ENCODE measurements at regions not wholly inside any gene's neighbourhood (a gene's known extent, or its start where the extent isn't known, plus 50 kb on each side); places are given as distances from the start of the nearest gene placed in this dataset.

- Histone ChIP-seq H3K4me1 (ENCODE audit: insufficient read depth) (no peaks in the 10 kb centered on the region), H3K79me2 (no peaks in the 10 kb centered on the region), H3K4me2 (no peak overlapping the region), H3K27me3 (no peaks in the 10 kb centered on the region), H3K27ac (no peak overlapping the region), H4K20me1 (ENCODE audit: insufficient read depth, poor library complexity, severe bottlenecking) (no peaks in the 10 kb centered on the region), H2AFZ (no peak overlapping the region), H3K9me2 (replicated peaks; ENCODE audit: insufficient read depth) (no peaks in the 10 kb centered on the region), H3K36me3 (replicated peaks; ENCODE audit: insufficient read depth, low read depth) (no peaks in the 10 kb centered on the region), H3K9me3 (ENCODE audit: low read depth) (no peaks in the 10 kb centered on the region), H3K4me3 (no peak overlapping the region)
- DNase-seq (ENCODE audit: low spot score): no peak
- 80% methylated on average over 2 of the region's 2 CpGs for WGBS (ENCODE audit: low lambda C conversion rate, missing lambda C conversion rate)
- TF ChIP-seq EZH2phosphoT487 (IDR thresholded peaks at IDR 0.05; ENCODE audit: low read depth, severe bottlenecking, unreplicated experiment): no peak
- TF ChIP-seq EZH2 (IDR thresholded peaks at IDR 0.05; ENCODE audit: borderline replicate concordance): no peak
- TF ChIP-seq, protein P1, sequence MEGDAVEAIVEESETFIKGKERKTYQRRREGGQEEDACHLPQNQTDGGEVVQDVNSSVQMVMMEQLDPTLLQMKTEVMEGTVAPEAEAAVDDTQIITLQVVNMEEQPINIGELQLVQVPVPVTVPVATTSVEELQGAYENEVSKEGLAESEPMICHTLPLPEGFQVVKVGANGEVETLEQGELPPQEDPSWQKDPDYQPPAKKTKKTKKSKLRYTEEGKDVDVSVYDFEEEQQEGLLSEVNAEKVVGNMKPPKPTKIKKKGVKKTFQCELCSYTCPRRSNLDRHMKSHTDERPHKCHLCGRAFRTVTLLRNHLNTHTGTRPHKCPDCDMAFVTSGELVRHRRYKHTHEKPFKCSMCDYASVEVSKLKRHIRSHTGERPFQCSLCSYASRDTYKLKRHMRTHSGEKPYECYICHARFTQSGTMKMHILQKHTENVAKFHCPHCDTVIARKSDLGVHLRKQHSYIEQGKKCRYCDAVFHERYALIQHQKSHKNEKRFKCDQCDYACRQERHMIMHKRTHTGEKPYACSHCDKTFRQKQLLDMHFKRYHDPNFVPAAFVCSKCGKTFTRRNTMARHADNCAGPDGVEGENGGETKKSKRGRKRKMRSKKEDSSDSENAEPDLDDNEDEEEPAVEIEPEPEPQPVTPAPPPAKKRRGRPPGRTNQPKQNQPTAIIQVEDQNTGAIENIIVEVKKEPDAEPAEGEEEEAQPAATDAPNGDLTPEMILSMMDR (IDR thresholded peaks at IDR 0.05; ENCODE audit: poor library complexity): no peak
Measured at GRCh38 chr18:30929718-30930117, 112.8 kb downstream of the DSC3 start.

DNA sequence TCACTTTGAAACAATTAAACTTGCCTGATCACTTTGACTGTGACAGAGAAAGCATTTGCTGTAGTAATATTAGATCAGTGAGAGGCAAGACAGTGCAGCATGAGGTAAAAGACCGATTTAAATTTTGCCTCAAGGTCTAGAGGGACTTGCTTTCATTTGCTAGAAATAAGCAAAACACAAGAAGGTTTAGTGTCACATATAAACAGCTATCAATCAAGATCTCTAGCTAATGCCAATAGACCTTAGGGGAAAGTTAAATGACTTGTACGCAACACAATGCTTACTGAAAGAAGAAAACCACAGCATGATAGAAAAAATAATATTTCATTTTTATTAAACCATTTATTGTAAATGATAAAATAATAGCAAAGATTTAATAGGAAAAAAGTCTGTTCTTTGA, 113.5 kb downstream of the DSC3 start:
- Histone ChIP-seq H3K27me3 (no peaks in the 10 kb centered on the region), H3K4me2 (no peak overlapping the region), H3K36me3 (replicated peaks; ENCODE audit: insufficient read depth, low read depth) (no peaks in the 10 kb centered on the region), H3K9me2 (replicated peaks; ENCODE audit: insufficient read depth) (no peaks in the 10 kb centered on the region), H3K4me3 (no peak overlapping the region), H3K9me3 (ENCODE audit: low read depth) (no peaks in the 10 kb centered on the region), H3K27ac (no peak overlapping the region), H2AFZ (no peak overlapping the region), H3K4me1 (ENCODE audit: insufficient read depth) (no peaks in the 10 kb centered on the region), H4K20me1 (ENCODE audit: insufficient read depth, poor library complexity, severe bottlenecking) (no peaks in the 10 kb centered on the region), H3K79me2 (no peaks in the 10 kb centered on the region)
- WGBS (ENCODE audit: low lambda C conversion rate, missing lambda C conversion rate): 76% methylated on average over 2 of the region's 2 CpGs
- TF ChIP-seq EZH2 (IDR thresholded peaks at IDR 0.05; ENCODE audit: borderline replicate concordance): no peak
- TF ChIP-seq, protein P1 (IDR thresholded peaks at IDR 0.05; ENCODE audit: poor library complexity): no peak
- TF ChIP-seq EZH2phosphoT487 (IDR thresholded peaks at IDR 0.05; ENCODE audit: low read depth, severe bottlenecking, unreplicated experiment): no peak
- no peak for DNase-seq (ENCODE audit: low spot score)

GRCh38 chr18:30927517-30928075, 114.9 kb downstream of the DSC3 start:
- no peak for DNase-seq (ENCODE audit: low spot score)
- H3K36me3 ChIP-seq (replicated peaks; ENCODE audit: insufficient read depth, low read depth): no peaks in the 10 kb centered on the region
- no peaks in the 10 kb centered on the region for H3K4me1 ChIP-seq (ENCODE audit: insufficient read depth)
- no peak overlapping the region for H3K27ac ChIP-seq
- no peak for TF ChIP-seq EZH2phosphoT487 (IDR thresholded peaks at IDR 0.05; ENCODE audit: low read depth, severe bottlenecking, unreplicated experiment)
- TF ChIP-seq EZH2 (IDR thresholded peaks at IDR 0.05; ENCODE audit: borderline replicate concordance): no peak
- TF ChIP-seq, protein P1 (IDR thresholded peaks at IDR 0.05; ENCODE audit: poor library complexity): no peak
- H3K9me2 ChIP-seq (replicated peaks; ENCODE audit: insufficient read depth): no peaks in the 10 kb centered on the region
- H4K20me1 ChIP-seq (ENCODE audit: insufficient read depth, poor library complexity, severe bottlenecking): no peaks in the 10 kb centered on the region
- H3K27me3 ChIP-seq: no peaks in the 10 kb centered on the region
- H2AFZ ChIP-seq: no peak overlapping the region
- 67% methylated on average over 5 of the region's 5 CpGs for WGBS (ENCODE audit: low lambda C conversion rate, missing lambda C conversion rate)
- H3K4me2 ChIP-seq: no peak overlapping the region
- H3K79me2 ChIP-seq: no peaks in the 10 kb centered on the region
- no peak overlapping the region for H3K4me3 ChIP-seq
- no peaks in the 10 kb centered on the region for H3K9me3 ChIP-seq (ENCODE audit: low read depth)

GRCh38 chr18:30927042-30927441, 115.5 kb downstream of the DSC3 start:
- Histone ChIP-seq H3K9me3 (ENCODE audit: low read depth) (no peaks in the 10 kb centered on the region), H3K9me2 (replicated peaks; ENCODE audit: insufficient read depth) (no peaks in the 10 kb centered on the region), H3K4me2 (no peak overlapping the region), H3K79me2 (no peaks in the 10 kb centered on the region), H3K4me1 (ENCODE audit: insufficient read depth) (no peaks in the 10 kb centered on the region), H4K20me1 (ENCODE audit: insufficient read depth, poor library complexity, severe bottlenecking) (no peaks in the 10 kb centered on the region), H2AFZ (no peak overlapping the region), H3K36me3 (replicated peaks; ENCODE audit: insufficient read depth, low read depth) (no peaks in the 10 kb centered on the region), H3K4me3 (no peak overlapping the region), H3K27me3 (no peaks in the 10 kb centered on the region), H3K27ac (no peak overlapping the region)
- DNase-seq (ENCODE audit: low spot score): no peak
- TF ChIP-seq EZH2 (IDR thresholded peaks at IDR 0.05; ENCODE audit: borderline replicate concordance): no peak
- TF ChIP-seq, protein P1 (IDR thresholded peaks at IDR 0.05; ENCODE audit: poor library complexity): no peak
- TF ChIP-seq EZH2phosphoT487 (IDR thresholded peaks at IDR 0.05; ENCODE audit: low read depth, severe bottlenecking, unreplicated experiment): no peak
- WGBS (ENCODE audit: low lambda C conversion rate, missing lambda C conversion rate): 100% methylated on average over 1 of the region's 1 CpG

Measured in hepatocyte (in vitro differentiated cells).